ENCODE measurements at regions not wholly inside any gene's neighbourhood (a gene's known extent, or its start where the extent isn't known, plus 50 kb on each side); places are given as distances from the start of the nearest gene placed in this dataset.

DNA sequence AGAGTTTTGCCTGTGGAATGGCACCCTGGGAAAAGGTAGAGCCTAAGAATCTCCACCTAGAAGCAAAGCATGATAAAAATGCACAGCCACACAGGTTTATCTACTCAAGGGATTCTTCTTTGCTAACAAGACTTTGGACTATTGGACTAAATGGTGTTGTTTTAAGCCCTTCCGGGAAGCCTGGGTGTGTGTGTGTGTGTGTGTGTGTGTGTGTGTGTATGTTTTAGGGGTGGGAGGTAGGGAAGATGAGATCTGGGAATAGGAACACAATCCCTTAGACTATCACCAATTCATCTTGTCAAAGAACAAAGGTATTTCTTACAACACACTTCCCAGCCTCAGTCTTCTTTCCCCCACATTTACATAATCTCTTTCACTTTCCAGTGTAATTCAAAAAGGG is 327.5 kb upstream of the FGF16 start:
- RAD21 ChIA-PET (ENCODE audit: low non-redundant PET in 1 of 2, low total read pairs in 2 of 2, uncharacterized antibody in 2 of 2, unreplicated experiment in 2 of 2), result no interaction called here
- CTCF ChIA-PET, result no interaction called here
- POLR2A ChIA-PET, result no interaction called here
- Histone ChIP-seq H3K27me3 (ENCODE audit: insufficient read depth, low read length) (no peaks in the 10 kb centered on the region), H4K20me1 (ENCODE audit: insufficient read depth) (no peaks in the 10 kb centered on the region), H2AFZ (ENCODE audit: low read depth, low read length, poor library complexity, severe bottlenecking) (no peak overlapping the region), H3K4me2 (ENCODE audit: low read length) (no peak overlapping the region), H3K4me1 (ENCODE audit: control insufficient read depth in 1 of 2, insufficient read depth in 2 of 2, low read length in 2 of 2) (no peaks in the 10 kb centered on the region), H3K36me3 (ENCODE audit: control insufficient read depth in 1 of 2, insufficient read depth in 2 of 2, low read length in 2 of 2) (no peaks in the 10 kb centered on the region), H3K9me3 (ENCODE audit: control insufficient read depth in 1 of 2, insufficient read depth in 1 of 2, low read depth in 1 of 2, low read length in 2 of 2) (no peaks in the 10 kb centered on the region), H3K4me3 (replicated peaks in 1 of 2; ENCODE audit: low read depth in 1 of 2, low read length in 2 of 2) (no peak overlapping the region), H3K27ac (ENCODE audit: low read depth, low read length) (no peak overlapping the region), H3K9me2 (ENCODE audit: insufficient read depth) (no peaks in the 10 kb centered on the region), H3K9ac (ENCODE audit: low read length) (no peak overlapping the region), H3K79me2 (ENCODE audit: insufficient read depth, low read length) (no peaks in the 10 kb centered on the region)
- ATAC-seq (no peak), DNase-seq (ENCODE audit: low read depth, low spot score) (no peak)
- BruUV-seq (replicated peaks), result no TSS peak
- TF ChIP-seq TCF7L2 (IDR thresholded peaks at IDR 0.05; ENCODE audit: borderline replicate concordance, extremely low read depth, insufficient read depth, insufficient read length), result no peak
- TF ChIP-seq, protein P1, sequence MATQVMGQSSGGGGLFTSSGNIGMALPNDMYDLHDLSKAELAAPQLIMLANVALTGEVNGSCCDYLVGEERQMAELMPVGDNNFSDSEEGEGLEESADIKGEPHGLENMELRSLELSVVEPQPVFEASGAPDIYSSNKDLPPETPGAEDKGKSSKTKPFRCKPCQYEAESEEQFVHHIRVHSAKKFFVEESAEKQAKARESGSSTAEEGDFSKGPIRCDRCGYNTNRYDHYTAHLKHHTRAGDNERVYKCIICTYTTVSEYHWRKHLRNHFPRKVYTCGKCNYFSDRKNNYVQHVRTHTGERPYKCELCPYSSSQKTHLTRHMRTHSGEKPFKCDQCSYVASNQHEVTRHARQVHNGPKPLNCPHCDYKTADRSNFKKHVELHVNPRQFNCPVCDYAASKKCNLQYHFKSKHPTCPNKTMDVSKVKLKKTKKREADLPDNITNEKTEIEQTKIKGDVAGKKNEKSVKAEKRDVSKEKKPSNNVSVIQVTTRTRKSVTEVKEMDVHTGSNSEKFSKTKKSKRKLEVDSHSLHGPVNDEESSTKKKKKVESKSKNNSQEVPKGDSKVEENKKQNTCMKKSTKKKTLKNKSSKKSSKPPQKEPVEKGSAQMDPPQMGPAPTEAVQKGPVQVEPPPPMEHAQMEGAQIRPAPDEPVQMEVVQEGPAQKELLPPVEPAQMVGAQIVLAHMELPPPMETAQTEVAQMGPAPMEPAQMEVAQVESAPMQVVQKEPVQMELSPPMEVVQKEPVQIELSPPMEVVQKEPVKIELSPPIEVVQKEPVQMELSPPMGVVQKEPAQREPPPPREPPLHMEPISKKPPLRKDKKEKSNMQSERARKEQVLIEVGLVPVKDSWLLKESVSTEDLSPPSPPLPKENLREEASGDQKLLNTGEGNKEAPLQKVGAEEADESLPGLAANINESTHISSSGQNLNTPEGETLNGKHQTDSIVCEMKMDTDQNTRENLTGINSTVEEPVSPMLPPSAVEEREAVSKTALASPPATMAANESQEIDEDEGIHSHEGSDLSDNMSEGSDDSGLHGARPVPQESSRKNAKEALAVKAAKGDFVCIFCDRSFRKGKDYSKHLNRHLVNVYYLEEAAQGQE (IDR thresholded peaks at IDR 0.05; ENCODE audit: low read depth), result no peak
- no peak for TF ChIP-seq YY1 (IDR thresholded peaks at IDR 0.05; ENCODE audit: extremely low read depth, insufficient replicate concordance, low read depth, low read length)
- TF ChIP-seq CBX3 (IDR thresholded peaks at IDR 0.05; ENCODE audit: low read depth), result no peak
- TF ChIP-seq SP1 (IDR thresholded peaks at IDR 0.05; ENCODE audit: low read depth), result no peak
- TF ChIP-seq SIN3A (IDR thresholded peaks at IDR 0.05; ENCODE audit: low read depth), result no peak
- TF ChIP-seq EZH2phosphoT487 (IDR thresholded peaks at IDR 0.05; ENCODE audit: borderline replicate concordance), result no peak
- TF ChIP-seq, protein P2, sequence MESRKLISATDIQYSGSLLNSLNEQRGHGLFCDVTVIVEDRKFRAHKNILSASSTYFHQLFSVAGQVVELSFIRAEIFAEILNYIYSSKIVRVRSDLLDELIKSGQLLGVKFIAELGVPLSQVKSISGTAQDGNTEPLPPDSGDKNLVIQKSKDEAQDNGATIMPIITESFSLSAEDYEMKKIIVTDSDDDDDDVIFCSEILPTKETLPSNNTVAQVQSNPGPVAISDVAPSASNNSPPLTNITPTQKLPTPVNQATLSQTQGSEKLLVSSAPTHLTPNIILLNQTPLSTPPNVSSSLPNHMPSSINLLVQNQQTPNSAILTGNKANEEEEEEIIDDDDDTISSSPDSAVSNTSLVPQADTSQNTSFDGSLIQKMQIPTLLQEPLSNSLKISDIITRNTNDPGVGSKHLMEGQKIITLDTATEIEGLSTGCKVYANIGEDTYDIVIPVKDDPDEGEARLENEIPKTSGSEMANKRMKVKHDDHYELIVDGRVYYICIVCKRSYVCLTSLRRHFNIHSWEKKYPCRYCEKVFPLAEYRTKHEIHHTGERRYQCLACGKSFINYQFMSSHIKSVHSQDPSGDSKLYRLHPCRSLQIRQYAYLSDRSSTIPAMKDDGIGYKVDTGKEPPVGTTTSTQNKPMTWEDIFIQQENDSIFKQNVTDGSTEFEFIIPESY (IDR thresholded peaks at IDR 0.05; ENCODE audit: extremely low read depth, insufficient replicate concordance, low read length), result no peak
- TF ChIP-seq POLR2AphosphoS5 (IDR thresholded peaks at IDR 0.05; ENCODE audit: low read depth, low read length), result no peak
- TF ChIP-seq CEBPB (IDR thresholded peaks at IDR 0.05; ENCODE audit: low read depth), result no peak
- no peak for TF ChIP-seq SRF (IDR thresholded peaks at IDR 0.05; ENCODE audit: low read depth)
- TF ChIP-seq EGR1 (IDR thresholded peaks at IDR 0.05; ENCODE audit: low read depth), result no peak
- no peak for TF ChIP-seq JUND (IDR thresholded peaks at IDR 0.05)
- no peak for TF ChIP-seq RAD21 (IDR thresholded peaks at IDR 0.05; ENCODE audit: low read depth)
- TF ChIP-seq FOSL1 (IDR thresholded peaks at IDR 0.05; ENCODE audit: low read depth), result no peak
- TF ChIP-seq POLR2A (IDR thresholded peaks at IDR 0.05; ENCODE audit: borderline replicate concordance, extremely low read depth, insufficient read depth, insufficient read length), result no peak
- TF ChIP-seq ZFX (IDR thresholded peaks at IDR 0.05), result no peak
- TF ChIP-seq, protein P3, sequence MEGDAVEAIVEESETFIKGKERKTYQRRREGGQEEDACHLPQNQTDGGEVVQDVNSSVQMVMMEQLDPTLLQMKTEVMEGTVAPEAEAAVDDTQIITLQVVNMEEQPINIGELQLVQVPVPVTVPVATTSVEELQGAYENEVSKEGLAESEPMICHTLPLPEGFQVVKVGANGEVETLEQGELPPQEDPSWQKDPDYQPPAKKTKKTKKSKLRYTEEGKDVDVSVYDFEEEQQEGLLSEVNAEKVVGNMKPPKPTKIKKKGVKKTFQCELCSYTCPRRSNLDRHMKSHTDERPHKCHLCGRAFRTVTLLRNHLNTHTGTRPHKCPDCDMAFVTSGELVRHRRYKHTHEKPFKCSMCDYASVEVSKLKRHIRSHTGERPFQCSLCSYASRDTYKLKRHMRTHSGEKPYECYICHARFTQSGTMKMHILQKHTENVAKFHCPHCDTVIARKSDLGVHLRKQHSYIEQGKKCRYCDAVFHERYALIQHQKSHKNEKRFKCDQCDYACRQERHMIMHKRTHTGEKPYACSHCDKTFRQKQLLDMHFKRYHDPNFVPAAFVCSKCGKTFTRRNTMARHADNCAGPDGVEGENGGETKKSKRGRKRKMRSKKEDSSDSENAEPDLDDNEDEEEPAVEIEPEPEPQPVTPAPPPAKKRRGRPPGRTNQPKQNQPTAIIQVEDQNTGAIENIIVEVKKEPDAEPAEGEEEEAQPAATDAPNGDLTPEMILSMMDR (IDR thresholded peaks at IDR 0.05 in 2 of 3, conservative IDR thresholded peaks at IDR 0.05 in 1 of 3; ENCODE audit: borderline replicate concordance in 1 of 3, insufficient read depth in 1 of 3, low read depth in 2 of 3, low read length in 2 of 3), result no peak
- no peak for TF ChIP-seq EZH2 (IDR thresholded peaks at IDR 0.05)
- intact Hi-C loops (cut with micrococcal nuclease), result no loop called here
